Pancreas (tissue), 10 donors: ENCODE measurements at regions not wholly inside any gene's neighbourhood (a gene's known extent, or its start where the extent isn't known, plus 50 kb on each side); places are given as distances from the start of the nearest gene placed in this dataset.

ENCODE experiments used
- ATAC-seq, 4 donors: fragments of 200-7000 bp; cut with Tn5 transposase; one replicate each; pipeline versions ENCODE4 v1.8.0 to v1.9.1; 2020; ENCODE audit warnings: mild to moderate bottlenecking in 4 of 4, moderate library complexity in 4 of 4
- DNase-seq, 6 donors: peaks; one replicate each; pipeline ENCODE4 v3.0.0-alpha.2; 2020
- FAIRE-seq: peaks from 2 replicates; lab custom pipeline; 2012; peaks lifted over from hg19 to GRCh38; lab: Jason Lieb, UNC
- H3K27ac ChIP-seq, 4 donors: fragments of 200-600 bp; sonication (generic); 1 replicate in 3 of 4; 2 replicates in 1 of 4; pipeline versions ENCODE4 v1.5.0 to v1.8.0; 2020
- H3K27me3 ChIP-seq, 4 donors: fragments of 200-600 bp; one replicate each; pipeline ENCODE4 v1.8.0; 2021
- H3K36me3 ChIP-seq, 3 donors: fragments of 200-600 bp; sonication (generic) in 1 of 3; one replicate each; pipeline versions ENCODE4 v1.5.0 to v1.8.0; 2020 to 2021
- H3K4me1 ChIP-seq, 3 donors: fragments of 200-600 bp; one replicate each; pipeline ENCODE4 v1.8.0; 2021
- H3K4me3 ChIP-seq, 4 donors: fragments of 200-600 bp; sonication (generic) in 2 of 4; one replicate each; pipeline versions ENCODE4 v1.5.0 to v1.8.0; 2020 to 2021
- H3K9me3 ChIP-seq, 4 donors: fragments of 200-600 bp; one replicate each; pipeline ENCODE4 v1.8.0; 2021
- CTCF ChIP-seq, 4 donors: fragments of 200-600 bp; sonication (generic) in 3 of 4; IDR thresholded peaks; one replicate each; pipeline versions ENCODE4 v1.5.0 to v1.8.0; 2021; ENCODE audit warnings: antibody characterized with exemption in 4 of 4
- WGBS, 2 donors: extraction: QIAGEN DNeasy Blood & Tissue Kit; methylation state at CpG; one replicate each; pipeline ENCODE4 v1.1.7; 2013; 5-methylcytosine and 5-hydroxymethylcytosine counted together
- intact Hi-C, 3 donors: fragments of 100-400 bp; cut with DNase I; formaldehyde crosslinking; loops; one replicate each; pipeline versions ENCODE4 v1.11.1 to v1.14.2; 2022
- donor health status: healthy with polysubstance abuse.
- donor health status: DM: no; HTN: no; CAD: no; lungs with moderate emphysema.
- donor health status: DM: no; HTN: no; CAD: no.
- donor health status: control.
- donor health status: control.
- donor health status: Bipolar disorder and iron deficiency.
- donor health status: DM: yes; HTN: yes; CAD: no.
- donor health status: DM: no; HTN: no; CAD: no.
- donor health status: DM: no; HTN: no; CAD: no.
- donor health status: DM: yes; HTN: yes; CAD: no.

GRCh38 chr15:95958382-95958781, 372.1 kb upstream of the NR2F2 start:
- no peak for DNase-seq
- 37 to 56% methylated on average over 5 of the region's 5 CpGs for WGBS, 2 donors
- no peaks in the 10 kb centered on the region for H3K36me3 ChIP-seq
- intact Hi-C loops: no loop called here
- no peaks in the 10 kb centered on the region for H3K9me3 ChIP-seq
- H3K27ac ChIP-seq: no peak overlapping the region
- H3K27me3 ChIP-seq: no peaks in the 10 kb centered on the region
- H3K4me1 ChIP-seq: no peaks in the 10 kb centered on the region
- no peak for FAIRE-seq
- no peak overlapping the region for H3K4me3 ChIP-seq
- no peak for ATAC-seq
- no peak for TF ChIP-seq CTCF (IDR thresholded peaks at IDR 0.05)

GRCh38 chr15:95968856-95969255, 361.6 kb upstream of the NR2F2 start:
- H3K27me3 ChIP-seq: no peaks in the 10 kb centered on the region
- FAIRE-seq (no peak), ATAC-seq (no peak), DNase-seq (no peak)
- intact Hi-C loops: no loop called here
- no peak overlapping the region for H3K4me3 ChIP-seq
- H3K4me1 ChIP-seq: no peaks in the 10 kb centered on the region
- no peaks in the 10 kb centered on the region for H3K36me3 ChIP-seq
- H3K27ac ChIP-seq: no peak overlapping the region
- no peak for TF ChIP-seq CTCF (IDR thresholded peaks at IDR 0.05)
- H3K9me3 ChIP-seq: no peaks in the 10 kb centered on the region
- WGBS, 2 donors: 84 to 92% methylated on average over 5 of the region's 5 CpGs

- intact Hi-C loops: no loop called here
- DNase-seq (no peak), FAIRE-seq (no peak), ATAC-seq (no peak)
- no peaks in the 10 kb centered on the region for H3K27me3 ChIP-seq
- no peaks in the 10 kb centered on the region for H3K9me3 ChIP-seq
- WGBS, 2 donors: 61% methylated on average over 3 of the region's 3 CpGs
- no peaks in the 10 kb centered on the region for H3K4me1 ChIP-seq
- H3K36me3 ChIP-seq: no peaks in the 10 kb centered on the region
- H3K4me3 ChIP-seq: no peak overlapping the region
- no peak overlapping the region for H3K27ac ChIP-seq
- TF ChIP-seq CTCF (IDR thresholded peaks at IDR 0.05): no peak
These were observed 360.2 kb upstream of the NR2F2 start for GRCh38 chr15:95970326-95970725.

- no peak overlapping the region for H3K4me3 ChIP-seq
- H3K9me3 ChIP-seq: no peaks in the 10 kb centered on the region
- 64 to 72% methylated on average over 6 of the region's 6 CpGs for WGBS, 2 donors
- H3K36me3 ChIP-seq: no peaks in the 10 kb centered on the region
- no peaks in the 10 kb centered on the region for H3K27me3 ChIP-seq
- no peaks in the 10 kb centered on the region for H3K4me1 ChIP-seq
- intact Hi-C loops: no loop called here
- no peak overlapping the region for H3K27ac ChIP-seq
- ATAC-seq (peak in 1 of 4 donors; percentile 44), DNase-seq (no peak), FAIRE-seq (no peak)
- no peak for TF ChIP-seq CTCF (IDR thresholded peaks at IDR 0.05)
These were observed 358.4 kb upstream of the NR2F2 start for GRCh38 chr15:95972041-95972553.

- no peaks in the 10 kb centered on the region for H3K9me3 ChIP-seq
- H3K36me3 ChIP-seq: no peaks in the 10 kb centered on the region
- intact Hi-C loops: no loop called here
- no peak overlapping the region for H3K27ac ChIP-seq
- no peaks in the 10 kb centered on the region for H3K27me3 ChIP-seq
- no peak overlapping the region for H3K4me3 ChIP-seq
- H3K4me1 ChIP-seq: no peaks in the 10 kb centered on the region
- DNase-seq (no peak), FAIRE-seq (no peak), ATAC-seq (no peak)
- TF ChIP-seq CTCF (IDR thresholded peaks at IDR 0.05): no peak
- WGBS, 2 donors: 80 to 84% methylated on average over 4 of the region's 4 CpGs
These were observed 357.7 kb upstream of the NR2F2 start for GRCh38 chr15:95972812-95973211.
